GM21786 (cell line): ENCODE measurements at regions not wholly inside any gene's neighbourhood (a gene's known extent, or its start where the extent isn't known, plus 50 kb on each side); places are given as distances from the start of the nearest gene placed in this dataset.

Source experiments
- ATAC-seq: cut with Tn5 transposase; IDR thresholded peaks from one replicate; pipeline ENCODE4 v1.9.1; 2021; ENCODE audit not compliant: unreplicated experiment

DNA sequence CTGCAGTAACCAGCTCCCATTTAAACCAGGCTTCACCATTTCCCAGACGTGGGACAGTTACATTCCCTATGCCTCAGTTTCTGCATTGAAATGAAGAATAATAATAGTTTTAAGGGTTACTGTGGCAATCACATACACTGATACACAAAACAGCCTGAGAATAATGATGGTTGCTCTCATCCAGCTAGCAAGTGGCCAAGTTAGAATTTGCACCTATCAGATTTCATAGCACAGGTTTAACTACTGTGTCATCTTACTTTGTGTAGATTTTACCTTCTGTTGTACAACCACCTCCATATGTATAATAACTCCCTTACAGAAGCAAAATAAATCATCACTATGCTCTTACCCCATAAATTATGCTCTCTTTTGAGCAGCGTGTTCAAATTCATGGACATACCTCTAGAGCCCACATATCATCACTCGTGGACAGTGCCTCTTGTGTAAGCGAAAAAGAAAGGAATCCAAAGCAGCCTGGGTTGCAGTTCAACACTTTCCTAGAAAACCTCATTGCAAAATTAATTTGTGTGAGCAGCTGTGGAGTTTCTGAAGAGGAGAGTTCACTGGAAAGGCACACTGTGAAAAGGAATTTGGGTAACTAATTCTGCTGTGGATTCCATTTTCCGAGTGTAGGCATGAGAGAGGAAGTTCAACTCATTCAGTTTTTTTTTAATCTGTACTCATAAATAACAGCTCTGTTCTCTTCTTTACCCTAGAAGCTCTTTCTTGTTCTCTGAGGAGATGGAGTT is 492.5 kb downstream of the ARL4A start:
- ATAC-seq: no peak

DNA sequence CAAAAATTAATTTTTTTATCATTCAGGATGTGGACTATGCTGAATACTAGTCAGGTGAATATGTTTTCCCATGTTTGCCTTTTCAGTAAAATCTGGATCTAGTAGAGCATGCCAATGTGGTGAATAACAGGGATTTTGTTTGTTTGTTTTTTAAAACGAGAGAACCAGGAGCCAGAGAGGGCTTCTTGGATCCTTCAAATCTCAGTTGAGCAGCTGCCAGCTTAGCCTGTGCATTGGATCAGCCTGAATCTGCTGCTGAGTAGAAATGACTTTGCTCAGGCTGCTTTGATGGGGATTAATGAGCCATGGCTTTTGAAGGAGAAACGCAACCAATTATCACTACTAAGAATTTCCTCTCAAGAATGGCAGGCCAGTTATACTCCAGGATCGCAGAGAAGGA is 493.8 kb downstream of the ARL4A start:
- no peak for ATAC-seq

DNA sequence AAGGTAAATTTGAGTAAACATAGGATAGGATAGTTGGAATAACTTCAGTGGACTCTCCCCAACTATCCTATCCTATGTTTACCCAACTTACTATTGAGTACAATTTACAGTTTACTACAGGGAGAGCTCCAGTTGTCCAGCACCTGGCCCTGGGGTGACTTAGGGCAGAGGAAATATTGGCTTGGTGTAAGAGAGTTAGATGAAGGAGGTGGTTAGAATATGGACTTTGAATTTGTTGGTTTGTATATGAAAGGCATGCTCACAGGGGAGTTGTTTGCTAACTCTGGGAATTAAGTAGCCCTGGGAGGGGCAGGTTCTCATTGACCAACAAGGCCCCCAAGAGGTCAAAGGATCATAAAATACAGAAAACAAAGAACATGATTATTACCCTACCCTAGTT is 497.7 kb downstream of the ARL4A start:
- no peak for ATAC-seq

DNA sequence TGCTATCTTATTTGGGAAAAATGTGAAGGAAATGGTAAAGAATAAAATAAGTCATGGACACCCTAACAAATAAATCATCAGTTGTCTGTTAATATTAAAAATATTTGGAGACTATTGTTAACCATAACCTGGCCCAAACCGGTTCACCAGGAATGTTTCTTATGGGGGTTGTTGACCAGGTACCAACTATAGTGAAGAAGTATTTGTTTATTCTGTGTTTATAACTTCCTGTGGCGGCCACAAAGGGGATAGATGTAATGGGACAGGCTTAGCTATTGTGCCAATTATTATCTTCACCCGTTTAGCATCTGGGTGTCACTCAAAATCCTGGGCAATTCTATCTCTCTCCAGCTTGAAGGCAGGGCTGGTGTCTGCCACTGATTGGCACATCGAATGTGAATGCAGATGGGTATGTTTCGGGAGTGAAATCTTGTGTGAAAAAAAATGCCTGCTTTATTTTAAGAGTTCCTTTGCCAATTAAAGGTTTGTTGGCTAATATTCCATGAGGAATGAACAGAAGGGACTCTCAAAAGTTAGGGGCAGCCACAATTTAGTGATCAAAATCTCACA is 500.9 kb downstream of the ARL4A start:
- ATAC-seq: no peak

DNA sequence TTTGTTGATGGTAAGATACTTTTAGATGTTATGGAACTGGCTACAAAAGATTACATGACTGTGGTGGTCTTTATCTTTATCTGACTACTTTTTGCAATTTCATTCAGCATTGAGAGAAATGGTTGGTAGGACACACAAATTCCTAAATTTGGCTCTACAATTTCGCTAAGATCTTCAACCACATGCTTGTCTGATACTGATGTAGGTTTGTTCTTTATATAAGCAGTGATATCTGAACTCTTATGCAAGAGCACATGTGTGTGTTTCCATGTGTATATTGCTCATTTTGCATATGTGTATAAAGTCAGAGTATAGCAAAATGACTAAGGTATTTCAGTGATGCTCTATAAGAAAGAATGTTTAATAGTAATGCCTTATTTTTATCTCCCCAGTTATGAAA is 501.5 kb downstream of the ARL4A start:
- no peak for ATAC-seq

DNA sequence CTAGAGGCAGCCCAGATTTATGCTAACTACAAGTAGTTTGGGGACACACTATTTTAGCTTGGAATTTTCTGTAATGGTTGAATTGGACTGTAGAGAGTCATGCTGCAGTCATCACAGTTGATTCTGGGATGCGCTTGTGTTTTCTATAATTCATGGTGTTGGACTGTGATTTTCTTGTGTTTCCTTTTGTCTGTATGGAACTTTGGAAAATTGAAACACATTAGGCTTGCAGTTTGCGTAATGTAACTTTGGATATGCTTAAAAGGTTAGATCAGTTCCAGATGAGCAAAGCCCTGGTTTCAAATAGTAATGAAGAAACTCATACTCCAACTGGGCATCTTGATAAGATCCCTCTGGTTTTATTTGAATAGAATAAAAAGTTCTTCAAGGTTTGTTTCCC is 502.2 kb downstream of the ARL4A start:
- ATAC-seq: no peak

DNA sequence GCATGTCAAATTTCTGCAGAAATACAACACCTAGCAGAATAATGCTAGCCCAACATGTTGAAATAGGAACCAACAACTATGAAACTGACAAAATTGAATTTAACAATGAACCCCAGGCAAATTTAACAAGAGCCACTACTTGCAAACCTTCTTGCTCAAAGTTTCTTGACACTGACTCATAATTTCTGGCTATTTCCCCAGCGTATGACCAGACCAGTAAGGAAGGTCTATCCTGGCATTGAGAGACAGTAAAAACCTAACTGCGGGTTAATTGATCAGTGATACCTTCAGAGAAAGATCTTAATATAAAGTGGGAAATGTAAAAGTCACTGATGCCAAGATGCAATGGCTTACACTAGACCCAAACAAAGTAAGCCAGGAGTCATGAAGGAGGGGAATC is 510.1 kb downstream of the ARL4A start:
- no peak for ATAC-seq

DNA sequence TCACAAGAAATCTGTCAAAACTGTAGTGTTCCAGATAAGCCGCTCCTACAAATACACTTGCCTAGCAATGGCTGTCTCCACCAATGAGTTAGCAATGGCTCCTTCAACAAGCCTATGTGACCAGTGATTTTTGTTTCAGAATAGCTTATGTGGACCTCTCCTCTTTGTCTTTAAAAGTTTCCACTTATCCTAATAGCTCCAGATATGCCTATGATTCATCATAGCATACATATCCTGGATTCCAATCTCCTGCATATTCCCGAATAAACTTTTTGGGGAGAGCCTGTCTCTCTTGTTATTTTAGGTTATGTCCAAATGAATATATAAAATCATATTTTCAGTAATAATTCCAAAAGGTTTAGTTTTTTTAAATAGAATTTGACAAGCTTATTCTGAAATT is 510.6 kb downstream of the ARL4A start:
- ATAC-seq: no peak

DNA sequence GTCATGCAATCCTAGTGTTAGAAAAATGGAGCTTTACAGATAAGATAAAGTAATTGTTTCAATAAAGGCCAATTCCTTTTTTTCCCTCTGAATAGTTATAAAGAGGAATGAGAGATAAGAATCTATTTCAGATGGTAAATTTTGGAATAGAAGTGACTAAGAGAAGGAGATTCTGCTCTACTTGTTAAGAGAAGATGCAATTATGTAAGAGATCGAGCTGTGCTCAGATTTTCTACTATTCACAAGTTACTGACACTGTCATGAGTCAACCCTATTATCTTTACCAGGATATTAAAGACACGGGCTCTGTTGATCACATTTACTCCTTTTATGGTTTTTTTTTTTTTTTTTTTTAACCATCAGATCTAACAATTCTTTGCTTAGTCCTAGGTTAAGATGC is 511.3 kb downstream of the ARL4A start:
- no peak for ATAC-seq

DNA sequence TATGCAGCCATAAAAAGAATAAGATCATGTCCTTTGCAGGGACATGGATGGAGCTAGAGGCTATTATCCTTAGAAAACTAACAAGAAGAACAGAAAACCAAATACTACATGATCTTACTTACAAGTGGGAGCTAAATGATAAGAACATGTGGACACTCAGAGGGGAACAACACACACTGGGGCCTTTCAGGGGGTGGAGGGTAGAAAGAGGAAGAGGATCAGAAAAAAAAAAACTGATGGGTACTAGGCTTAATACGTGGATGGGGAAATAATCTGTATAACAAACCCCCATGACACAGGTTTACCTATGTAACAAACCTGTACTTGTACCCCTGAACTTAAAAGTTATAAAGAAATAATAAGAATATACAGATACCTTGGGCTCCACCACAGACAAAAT is 514.2 kb downstream of the ARL4A start:
- ATAC-seq: no peak

DNA sequence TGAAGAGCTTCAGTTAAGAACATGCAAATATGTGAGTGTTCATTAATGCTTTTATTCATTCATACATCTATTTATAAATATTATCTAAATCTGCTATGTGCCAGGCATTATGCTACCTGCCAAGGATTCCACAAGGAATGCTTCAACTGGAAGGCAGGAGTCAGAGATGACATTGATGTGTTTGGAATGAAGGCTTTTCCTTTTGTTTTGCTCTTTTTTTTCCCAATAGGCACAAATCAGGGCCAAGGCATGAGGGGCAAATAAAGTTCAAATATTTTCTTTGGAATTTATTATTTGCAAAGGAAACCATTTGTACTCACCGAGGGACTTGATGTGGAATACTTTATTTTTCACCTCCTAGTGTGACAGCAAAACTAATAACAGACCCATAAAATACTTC is 530.3 kb downstream of the ARL4A start:
- no peak for ATAC-seq

DNA sequence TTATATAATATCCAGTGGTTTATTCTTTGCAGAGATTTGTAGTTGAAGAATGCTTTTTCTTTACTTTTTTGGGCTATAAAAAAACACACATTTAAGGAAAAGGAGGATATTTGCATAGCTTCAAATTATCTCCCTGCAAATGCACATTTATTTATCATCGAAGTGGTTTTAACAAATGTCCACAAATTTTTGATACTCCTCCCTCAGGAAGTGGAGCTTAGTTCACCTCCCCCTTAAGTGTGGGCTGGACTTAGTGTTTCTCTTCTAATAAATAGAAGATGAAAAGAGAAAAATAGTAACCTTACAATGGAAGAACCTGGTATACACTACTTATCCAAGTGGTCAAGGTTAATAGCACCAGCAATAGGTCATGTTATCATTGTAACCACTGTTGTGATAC is 537.6 kb downstream of the ARL4A start:
- no peak for ATAC-seq

DNA sequence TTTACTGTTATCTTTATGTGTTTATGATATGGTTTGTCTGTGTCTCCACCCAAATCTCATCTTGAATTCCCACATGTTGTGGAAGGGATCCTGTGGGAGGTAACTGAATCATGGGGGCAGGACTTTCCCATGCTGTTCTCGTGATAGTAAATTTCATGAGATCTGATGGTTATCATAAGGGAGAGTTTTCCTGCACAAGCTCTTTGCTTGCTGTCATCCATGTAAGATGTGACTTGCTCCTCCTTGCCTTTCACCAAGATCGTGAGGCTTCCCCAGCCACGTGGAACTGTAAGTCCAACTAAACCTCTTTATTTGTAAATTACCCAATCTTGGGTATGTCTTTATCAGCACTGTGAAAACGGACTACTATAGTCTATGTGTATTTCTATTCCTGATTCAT is 539.0 kb downstream of the ARL4A start:
- no peak for ATAC-seq

DNA sequence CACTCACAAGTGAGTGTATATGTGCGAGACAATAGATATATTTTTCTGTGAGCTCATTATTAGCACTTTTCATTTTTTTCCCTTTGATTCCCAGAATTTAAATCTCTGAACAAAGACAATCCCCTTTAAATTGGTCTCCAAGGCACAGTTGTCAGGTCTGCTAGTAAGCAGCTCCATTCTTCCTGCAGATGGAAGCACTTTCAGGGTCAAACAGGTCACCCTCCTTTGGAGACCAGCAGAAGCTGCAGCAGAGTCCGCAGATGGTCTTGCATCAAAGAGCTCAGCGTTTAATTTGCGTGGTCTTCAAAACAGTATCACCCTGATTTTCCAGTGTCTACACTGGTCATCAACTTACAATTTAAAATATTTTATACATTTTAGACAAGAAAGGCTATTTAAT is 543.8 kb downstream of the ARL4A start:
- ATAC-seq: no peak

DNA sequence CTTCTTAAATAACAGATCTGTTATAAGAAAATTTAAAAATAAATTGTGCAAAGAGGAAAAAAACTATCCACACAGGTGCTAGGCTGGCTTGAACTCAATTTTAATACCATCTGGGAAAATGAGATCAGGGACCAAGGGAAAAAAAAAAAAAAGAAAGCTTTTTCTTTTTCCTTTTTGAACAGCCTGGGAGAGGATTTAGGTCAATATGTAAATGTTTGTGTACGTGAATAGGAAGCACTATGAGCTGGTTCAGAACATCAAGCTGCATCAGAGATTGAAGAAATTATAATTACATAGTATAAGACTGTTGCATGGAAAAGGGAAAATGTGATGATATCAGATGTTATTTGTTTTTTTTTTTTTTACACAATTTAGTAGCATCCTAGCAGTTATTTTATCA is 548.0 kb downstream of the ARL4A start:
- ATAC-seq: no peak

DNA sequence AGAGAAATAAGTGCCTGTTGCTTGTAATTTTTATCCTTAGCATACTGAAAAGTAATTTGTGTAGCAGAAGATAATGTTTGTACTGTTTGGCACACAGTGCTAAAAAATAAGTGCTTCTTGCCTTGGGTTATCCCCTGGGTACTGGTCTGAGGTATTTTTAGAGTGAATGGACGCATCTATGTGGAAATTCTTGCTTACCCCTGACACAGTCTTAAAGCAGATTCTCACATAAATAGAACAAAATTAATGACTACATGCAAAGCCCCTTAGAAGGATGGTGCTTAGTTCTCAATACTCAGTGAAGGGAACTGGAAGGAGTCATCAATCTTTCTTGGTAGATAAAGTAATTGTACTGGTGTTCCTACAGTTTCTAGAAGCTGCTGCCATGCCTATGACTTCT is 548.6 kb downstream of the ARL4A start:
- no peak for ATAC-seq

DNA sequence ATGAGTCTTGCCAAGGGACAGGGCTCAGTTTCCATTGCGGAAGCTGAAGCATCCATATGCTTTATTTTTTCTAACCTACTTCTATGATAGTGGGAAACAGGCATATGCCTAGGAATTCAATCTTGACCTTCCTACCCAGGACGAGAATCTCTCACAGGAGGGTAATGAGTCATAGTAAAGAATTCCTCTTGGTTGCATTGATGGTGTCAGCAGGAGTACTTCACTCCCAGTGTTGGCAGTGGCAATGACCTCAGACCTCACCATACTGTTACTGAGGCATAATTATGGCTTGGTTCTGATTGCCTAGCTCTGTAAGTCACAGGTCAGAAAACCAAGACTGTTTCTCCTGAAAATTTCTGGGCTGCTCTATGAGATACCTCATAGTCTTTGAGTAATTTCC is 552.9 kb downstream of the ARL4A start:
- ATAC-seq: no peak

DNA sequence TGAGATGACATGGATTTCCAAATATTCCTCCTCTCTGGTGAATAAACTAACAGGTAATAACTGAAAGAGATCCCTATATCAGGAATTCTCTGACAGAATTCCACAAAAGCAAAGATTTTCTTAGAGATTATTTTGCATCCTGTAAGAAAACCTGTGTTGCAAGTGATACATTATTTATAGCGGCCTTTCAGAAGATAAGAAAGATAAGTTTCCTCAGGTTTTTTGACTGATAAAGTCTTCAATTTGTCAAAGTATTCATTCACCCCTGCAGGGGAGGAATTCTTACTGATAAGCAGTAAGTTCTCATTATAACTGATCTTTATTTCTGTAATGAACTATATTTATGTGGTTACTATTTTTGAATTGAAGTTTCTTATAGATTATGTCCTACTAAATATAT is 554.0 kb downstream of the ARL4A start:
- ATAC-seq: no peak

DNA sequence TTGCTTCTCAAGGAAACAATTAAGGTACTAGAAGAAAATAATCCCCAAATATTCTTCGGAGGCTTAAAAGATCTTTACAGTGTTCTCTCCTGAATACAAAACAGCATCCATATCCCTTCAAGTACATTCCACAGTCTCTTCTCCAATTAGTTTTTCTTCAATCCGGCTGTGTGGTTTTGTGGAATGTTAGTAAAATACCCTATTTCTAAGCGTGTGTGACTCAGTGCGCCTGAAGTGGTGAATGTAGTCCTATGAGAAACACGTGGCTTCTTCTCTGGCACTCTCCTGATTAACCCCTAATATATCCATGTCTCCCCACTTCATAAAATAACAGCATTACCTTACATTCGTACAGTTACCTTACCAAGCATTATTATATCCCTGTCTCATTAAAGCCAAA is 570.2 kb downstream of the ARL4A start:
- no peak for ATAC-seq

DNA sequence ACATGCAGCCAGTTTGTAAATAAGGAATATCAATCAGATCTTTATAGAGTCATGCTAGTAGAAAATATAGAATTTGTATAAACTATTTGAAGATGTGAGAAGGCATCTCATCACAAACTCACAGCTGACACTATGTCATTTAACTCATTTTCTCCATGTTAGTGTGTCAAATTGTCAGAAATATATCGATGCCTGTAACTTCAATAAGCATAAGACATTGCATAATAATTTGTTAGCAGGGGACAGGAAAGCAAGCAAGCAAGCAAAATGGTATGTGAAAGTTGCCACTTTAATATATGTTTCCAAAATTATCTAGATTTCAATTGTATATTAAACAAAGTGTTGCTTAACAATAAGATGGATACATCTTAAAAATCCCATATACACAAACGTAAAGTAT is 571.0 kb downstream of the ARL4A start:
- no peak for ATAC-seq

DNA sequence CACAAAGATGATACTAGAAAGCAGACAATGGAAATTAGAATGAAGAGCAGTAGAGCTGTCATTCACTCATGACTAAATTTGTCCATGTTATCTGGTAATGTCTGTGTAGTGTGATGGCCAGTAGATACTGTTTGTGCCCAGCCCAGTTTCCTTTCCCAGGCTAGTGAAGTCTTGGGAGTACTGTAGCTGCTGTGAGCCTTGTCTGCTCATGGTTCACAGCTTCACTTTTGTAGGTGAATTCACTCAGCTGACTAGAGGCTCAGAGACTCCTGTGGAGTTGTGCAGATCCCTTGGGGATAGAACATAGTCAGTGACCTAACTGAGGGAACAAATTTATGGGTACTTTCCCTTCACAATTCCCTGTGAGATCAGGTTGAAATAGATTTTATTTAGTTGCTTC is 572.5 kb downstream of the ARL4A start:
- ATAC-seq: no peak

DNA sequence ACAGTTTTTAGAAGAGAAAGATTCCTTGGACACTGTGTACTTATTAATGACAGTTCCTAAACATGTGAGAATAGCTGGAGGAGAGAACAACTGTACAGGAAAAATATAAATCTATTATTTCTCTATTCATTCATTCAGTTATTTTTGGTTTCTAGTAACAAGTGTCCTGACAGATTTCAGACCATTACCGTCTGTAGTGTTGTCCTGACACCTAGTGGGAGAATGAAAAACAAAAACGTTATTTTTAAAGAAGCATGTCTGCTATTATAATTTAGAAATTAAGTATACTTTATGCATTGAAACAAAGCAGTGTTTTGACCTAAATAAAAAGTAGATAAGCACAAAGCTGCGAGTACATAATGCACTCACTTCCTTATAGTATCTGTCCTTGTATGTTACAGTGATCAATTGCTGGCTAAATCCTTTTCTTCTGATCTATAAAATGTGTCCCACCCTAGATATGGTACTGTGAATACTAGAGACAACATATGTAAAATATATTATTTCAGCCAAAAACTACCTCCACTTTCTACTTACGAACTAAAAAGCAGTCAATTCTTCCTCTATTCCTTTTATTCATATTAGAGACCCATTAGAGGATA is 575.6 kb downstream of the ARL4A start:
- ATAC-seq: no peak

DNA sequence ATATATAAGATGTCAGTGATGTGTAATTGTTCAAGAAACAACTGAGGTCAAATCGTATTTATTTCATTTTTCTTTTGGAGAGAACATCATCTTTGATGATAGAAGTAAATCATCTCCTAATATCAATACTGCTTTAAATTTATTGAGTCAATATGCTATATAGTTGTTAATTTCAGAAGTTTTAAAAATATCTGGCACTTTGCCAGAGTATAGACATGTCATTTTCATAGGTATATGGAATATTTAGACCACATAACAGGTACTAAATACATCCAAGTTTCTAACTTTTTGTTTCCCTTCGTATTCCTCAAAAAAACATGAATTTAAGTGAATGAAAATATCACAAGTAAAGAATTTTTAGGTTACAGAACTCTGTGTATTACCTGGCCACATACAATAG is 577.8 kb downstream of the ARL4A start:
- no peak for ATAC-seq
